OCI-LY7 (cell line): ENCODE measurements at regions not wholly inside any gene's neighbourhood (a gene's known extent, or its start where the extent isn't known, plus 50 kb on each side); places are given as distances from the start of the nearest gene placed in this dataset.

Experiments used
- BruUV-seq: library from RNA; stranded (reverse); fragments of 400-500 nt; replicated peaks from 2 replicates; lab custom pipeline; 2021; lab: Mats Ljungman, UMichigan
- CTCF ChIA-PET: fragments of 300-600 bp; sonication (Branson Sonifier 250); formaldehyde crosslinking; loops from one replicate; lab custom pipeline; 2022; ENCODE audit warnings: antibody characterized with exemption; ENCODE audit not compliant: unreplicated experiment; lab: Charles Lee
- POLR2A ChIA-PET: fragments of 300-600 bp; sonication (Branson Sonifier 250); formaldehyde crosslinking; loops from one replicate; lab custom pipeline; 2022; ENCODE audit warnings: antibody characterized with exemption; lab: Charles Lee
- DNase-seq: peaks from one replicate; pipeline ENCODE4 v3.0.0-alpha.2; 2015; ENCODE audit warnings: low spot score
- H2AFZ ChIP-seq: fragments of 200-600 bp; sonication (generic), shearing (Covaris generic); 2 replicates; pipeline ENCODE4 v1.6.1; 2014; ENCODE audit warnings: mild to moderate bottlenecking, antibody characterized with exemption, low read length, moderate library complexity
- H3K27ac ChIP-seq: fragments of 200-600 bp; sonication (generic); 2 replicates; pipeline ENCODE4 v1.5.1; 2014; ENCODE audit warnings: mixed run types, low read depth, mild to moderate bottlenecking, moderate library complexity, low read length, inconsistent platforms; ENCODE audit not compliant: poor library complexity, severe bottlenecking
- H3K36me3 ChIP-seq: fragments of 200-600 bp; sonication (generic); 2 replicates; pipeline ENCODE4 v1.6.1; 2014; ENCODE audit warnings: mild to moderate bottlenecking, antibody characterized with exemption, low read length, moderate library complexity, mixed read lengths; ENCODE audit not compliant: insufficient read depth
- H3K4me1 ChIP-seq: fragments of 200-600 bp; sonication (generic); 2 replicates; pipeline ENCODE4 v1.5.1; 2014; ENCODE audit warnings: mild to moderate bottlenecking, low read length; ENCODE audit not compliant: insufficient read depth, poor library complexity, severe bottlenecking
- H3K4me2 ChIP-seq: fragments of 200-600 bp; sonication (generic); 2 replicates; pipeline ENCODE4 v1.6.1; 2014; ENCODE audit warnings: mild to moderate bottlenecking, low read length
- H3K4me3 ChIP-seq: fragments of 200-600 bp; sonication (generic); 2 replicates; pipeline ENCODE4 v1.5.1; 2014; ENCODE audit warnings: mild to moderate bottlenecking, low read depth, low read length; ENCODE audit not compliant: poor library complexity, severe bottlenecking
- H3K79me2 ChIP-seq: fragments of 200-600 bp; sonication (generic); 2 replicates; pipeline ENCODE4 v1.6.1; 2016; ENCODE audit warnings: low read depth, mild to moderate bottlenecking, low read length, moderate library complexity, mixed read lengths; ENCODE audit not compliant: insufficient read depth
- H3K9me2 ChIP-seq: fragments of 200-600 bp; sonication (generic); 2 replicates; pipeline ENCODE4 v1.6.1; 2016; ENCODE audit warnings: mild to moderate bottlenecking, low read length, mixed read lengths; ENCODE audit not compliant: insufficient read depth
- H3K9me3 ChIP-seq: fragments of 200-600 bp; sonication (generic); 2 replicates; pipeline ENCODE4 v1.6.1; 2014; ENCODE audit warnings: mild to moderate bottlenecking, mixed run types, low read length, mixed read lengths
- H4K20me1 ChIP-seq: fragments of 200-600 bp; sonication (generic); 2 replicates; pipeline ENCODE4 v1.6.1; 2014; ENCODE audit warnings: mild to moderate bottlenecking, antibody characterized with exemption, low read length, moderate library complexity, mixed read lengths; ENCODE audit not compliant: insufficient read depth
- CTCF ChIP-seq: fragments of 200-600 bp; sonication (generic); conservative IDR thresholded peaks from 2 replicates; pipeline ENCODE4 v1.5.1; 2014; ENCODE audit warnings: mild to moderate bottlenecking, antibody characterized with exemption, low read length, moderate library complexity, mixed read lengths
- EZH2phosphoT487 ChIP-seq: fragments of 200-600 bp; sonication (generic); IDR thresholded peaks from 2 replicates; pipeline ENCODE4 v1.6.1; 2018; ENCODE audit warnings: low read depth, borderline replicate concordance, mild to moderate bottlenecking, mixed run types, antibody characterized with exemption, low read length, moderate library complexity, mixed read lengths
- intact Hi-C: fragments of 100-400 bp; cut with micrococcal nuclease; formaldehyde crosslinking; loops from one replicate; pipeline ENCODE4 v1.10.0; 2022; ENCODE audit not compliant: unreplicated experiment

- intact Hi-C loops: no loop called here
- Histone ChIP-seq H3K36me3 (no peaks in the 10 kb centered on the region), H3K4me1 (no peaks in the 10 kb centered on the region), H2AFZ (no peak overlapping the region), H3K9me2 (no peaks in the 10 kb centered on the region), H3K4me3 (no peak overlapping the region), H3K79me2 (no peaks in the 10 kb centered on the region), H3K27ac (no peak overlapping the region), H3K9me3 (no peaks in the 10 kb centered on the region), H4K20me1 (no peaks in the 10 kb centered on the region), H3K4me2 (no peak overlapping the region)
- ChIA-PET CTCF (no interaction called here), POLR2A (interaction anchor here (0.5 kb wide), 1 partner anchor 1211 kb away, joined by 3 read pairs; no protein-coding TSS in a partner anchor)
- no peak for TF ChIP-seq CTCF
- no peak for TF ChIP-seq EZH2phosphoT487
- BruUV-seq: no TSS peak
- no peak for DNase-seq
These were observed 1079.8 kb upstream of the ZEB2 start for GRCh38 chr2:145599756-145600155.

DNA sequence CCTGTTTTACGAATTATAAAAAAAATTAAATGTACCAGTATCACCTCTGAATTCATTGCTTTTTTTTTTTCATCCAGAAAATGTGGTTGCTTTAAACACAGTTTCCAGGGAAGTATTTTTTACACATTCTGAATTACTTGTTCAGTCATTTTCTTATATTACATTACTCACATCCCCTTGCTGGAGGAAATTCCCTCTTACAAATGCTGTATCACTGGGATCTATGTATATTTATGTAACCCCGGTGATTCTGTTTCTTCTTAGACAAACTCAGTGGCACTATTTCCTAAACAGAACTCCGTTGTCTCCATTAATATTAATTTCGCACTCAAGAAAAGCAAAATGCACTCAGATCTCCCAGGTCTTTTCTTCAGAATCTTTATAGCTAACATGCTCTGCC lies 1078.5 kb upstream of the ZEB2 start:
- CTCF ChIA-PET: no interaction called here
- Histone ChIP-seq H3K36me3 (no peaks in the 10 kb centered on the region), H4K20me1 (no peaks in the 10 kb centered on the region), H3K9me3 (no peaks in the 10 kb centered on the region), H3K4me1 (peaks cover 4% of the 10 kb centered on the region), H3K79me2 (no peaks in the 10 kb centered on the region), H3K27ac (no peak overlapping the region), H2AFZ (no peak overlapping the region), H3K9me2 (no peaks in the 10 kb centered on the region), H3K4me2 (no peak overlapping the region), H3K4me3 (no peak overlapping the region)
- DNase-seq: no peak
- TF ChIP-seq CTCF: no peak
- intact Hi-C loops: no loop called here
- POLR2A ChIA-PET: interaction anchor here (0.7 kb wide), 1 partner anchor 19 kb away, joined by 3 read pairs; no protein-coding TSS in a partner anchor
- BruUV-seq: no TSS peak

DNA sequence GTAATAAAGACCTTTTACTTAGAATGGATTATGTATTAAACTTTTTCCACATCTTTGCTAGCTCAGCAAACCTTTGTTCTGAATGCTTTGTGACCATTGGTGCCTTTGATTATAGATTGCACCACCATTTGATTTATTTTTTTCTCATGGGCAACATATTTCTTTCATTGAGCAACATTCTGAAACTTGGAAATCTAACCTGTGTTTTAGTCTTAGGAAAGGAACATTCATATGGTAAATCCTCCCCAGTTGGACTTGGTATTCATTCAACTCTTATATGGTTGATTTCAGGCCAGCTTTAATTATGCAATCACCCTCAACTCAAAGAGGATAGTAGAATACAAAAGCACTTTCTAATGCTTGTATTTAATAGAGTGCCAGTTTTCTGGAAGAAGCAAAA lies 1077.9 kb upstream of the ZEB2 start:
- no peak overlapping the region for H3K27ac ChIP-seq
- no peak for DNase-seq
- H3K9me2 ChIP-seq: no peaks in the 10 kb centered on the region
- intact Hi-C loops: no loop called here
- H3K4me2 ChIP-seq: no peak overlapping the region
- H2AFZ ChIP-seq: no peak overlapping the region
- H4K20me1 ChIP-seq: no peaks in the 10 kb centered on the region
- no peak overlapping the region for H3K4me3 ChIP-seq
- H3K36me3 ChIP-seq: no peaks in the 10 kb centered on the region
- no TSS peak for BruUV-seq
- no peaks in the 10 kb centered on the region for H3K9me3 ChIP-seq
- H3K4me1 ChIP-seq: peaks cover 10% of the 10 kb centered on the region
- no peaks in the 10 kb centered on the region for H3K79me2 ChIP-seq
- POLR2A ChIA-PET: interaction anchor here (0.6 kb wide), 1 partner anchor 81 kb away, joined by 5 read pairs; no protein-coding TSS in a partner anchor
- no peak for TF ChIP-seq CTCF
- no peak for TF ChIP-seq EZH2phosphoT487
- CTCF ChIA-PET: no interaction called here
